OCI-LY7 (cell line): ENCODE measurements at regions not wholly inside any gene's neighbourhood (a gene's known extent, or its start where the extent isn't known, plus 50 kb on each side); places are given as distances from the start of the nearest gene placed in this dataset.

ENCODE experiments used
- BruUV-seq: library from RNA; stranded (reverse); fragments of 400-500 nt; replicated peaks from 2 replicates; lab custom pipeline; 2021; lab: Mats Ljungman, UMichigan
- CTCF ChIA-PET: fragments of 300-600 bp; sonication (Branson Sonifier 250); formaldehyde crosslinking; loops from one replicate; lab custom pipeline; 2022; ENCODE audit warnings: antibody characterized with exemption; ENCODE audit not compliant: unreplicated experiment; lab: Charles Lee
- POLR2A ChIA-PET: fragments of 300-600 bp; sonication (Branson Sonifier 250); formaldehyde crosslinking; loops from one replicate; lab custom pipeline; 2022; ENCODE audit warnings: antibody characterized with exemption; lab: Charles Lee
- DNase-seq: peaks from one replicate; pipeline ENCODE4 v3.0.0-alpha.2; 2015; ENCODE audit warnings: low spot score
- H2AFZ ChIP-seq: fragments of 200-600 bp; sonication (generic), shearing (Covaris generic); 2 replicates; pipeline ENCODE4 v1.6.1; 2014; ENCODE audit warnings: mild to moderate bottlenecking, antibody characterized with exemption, low read length, moderate library complexity
- H3K27ac ChIP-seq: fragments of 200-600 bp; sonication (generic); 2 replicates; pipeline ENCODE4 v1.5.1; 2014; ENCODE audit warnings: mixed run types, low read depth, mild to moderate bottlenecking, moderate library complexity, low read length, inconsistent platforms; ENCODE audit not compliant: poor library complexity, severe bottlenecking
- H3K36me3 ChIP-seq: fragments of 200-600 bp; sonication (generic); 2 replicates; pipeline ENCODE4 v1.6.1; 2014; ENCODE audit warnings: mild to moderate bottlenecking, antibody characterized with exemption, low read length, moderate library complexity, mixed read lengths; ENCODE audit not compliant: insufficient read depth
- H3K4me1 ChIP-seq: fragments of 200-600 bp; sonication (generic); 2 replicates; pipeline ENCODE4 v1.5.1; 2014; ENCODE audit warnings: mild to moderate bottlenecking, low read length; ENCODE audit not compliant: insufficient read depth, poor library complexity, severe bottlenecking
- H3K4me2 ChIP-seq: fragments of 200-600 bp; sonication (generic); 2 replicates; pipeline ENCODE4 v1.6.1; 2014; ENCODE audit warnings: mild to moderate bottlenecking, low read length
- H3K4me3 ChIP-seq: fragments of 200-600 bp; sonication (generic); 2 replicates; pipeline ENCODE4 v1.5.1; 2014; ENCODE audit warnings: mild to moderate bottlenecking, low read depth, low read length; ENCODE audit not compliant: poor library complexity, severe bottlenecking
- H3K79me2 ChIP-seq: fragments of 200-600 bp; sonication (generic); 2 replicates; pipeline ENCODE4 v1.6.1; 2016; ENCODE audit warnings: low read depth, mild to moderate bottlenecking, low read length, moderate library complexity, mixed read lengths; ENCODE audit not compliant: insufficient read depth
- H3K9me2 ChIP-seq: fragments of 200-600 bp; sonication (generic); 2 replicates; pipeline ENCODE4 v1.6.1; 2016; ENCODE audit warnings: mild to moderate bottlenecking, low read length, mixed read lengths; ENCODE audit not compliant: insufficient read depth
- H3K9me3 ChIP-seq: fragments of 200-600 bp; sonication (generic); 2 replicates; pipeline ENCODE4 v1.6.1; 2014; ENCODE audit warnings: mild to moderate bottlenecking, mixed run types, low read length, mixed read lengths
- H4K20me1 ChIP-seq: fragments of 200-600 bp; sonication (generic); 2 replicates; pipeline ENCODE4 v1.6.1; 2014; ENCODE audit warnings: mild to moderate bottlenecking, antibody characterized with exemption, low read length, moderate library complexity, mixed read lengths; ENCODE audit not compliant: insufficient read depth
- EZH2phosphoT487 ChIP-seq: fragments of 200-600 bp; sonication (generic); IDR thresholded peaks from 2 replicates; pipeline ENCODE4 v1.6.1; 2018; ENCODE audit warnings: low read depth, borderline replicate concordance, mild to moderate bottlenecking, mixed run types, antibody characterized with exemption, low read length, moderate library complexity, mixed read lengths
- intact Hi-C: fragments of 100-400 bp; cut with micrococcal nuclease; formaldehyde crosslinking; loops from one replicate; pipeline ENCODE4 v1.10.0; 2022; ENCODE audit not compliant: unreplicated experiment
- TF ChIP-seq, protein P1 (sequence below): fragments of 200-600 bp; sonication (generic); conservative IDR thresholded peaks from 2 replicates; pipeline ENCODE4 v1.5.1; 2014; ENCODE audit warnings: mild to moderate bottlenecking, antibody characterized with exemption, low read length, moderate library complexity, mixed read lengths

DNA sequence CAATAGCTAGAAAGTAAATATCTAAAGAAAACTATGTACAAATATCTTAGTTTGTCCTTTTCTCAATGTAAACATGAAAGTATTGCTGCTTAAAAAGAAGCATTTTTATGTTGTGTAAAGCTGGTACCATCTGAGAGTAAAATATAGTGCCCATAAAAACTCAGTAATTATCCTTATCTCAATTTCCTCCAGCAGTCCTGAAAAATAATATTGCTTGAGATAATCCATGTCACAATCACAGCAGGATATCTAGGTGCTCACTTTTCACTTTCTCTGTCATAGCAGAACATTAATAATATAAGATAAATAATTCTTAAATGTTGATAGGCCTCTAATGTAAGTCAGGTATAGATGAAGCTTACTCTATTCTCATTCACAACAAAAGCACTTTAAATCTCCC lies 285.5 kb downstream of the ZBBX start:
- TF ChIP-seq, protein P1, sequence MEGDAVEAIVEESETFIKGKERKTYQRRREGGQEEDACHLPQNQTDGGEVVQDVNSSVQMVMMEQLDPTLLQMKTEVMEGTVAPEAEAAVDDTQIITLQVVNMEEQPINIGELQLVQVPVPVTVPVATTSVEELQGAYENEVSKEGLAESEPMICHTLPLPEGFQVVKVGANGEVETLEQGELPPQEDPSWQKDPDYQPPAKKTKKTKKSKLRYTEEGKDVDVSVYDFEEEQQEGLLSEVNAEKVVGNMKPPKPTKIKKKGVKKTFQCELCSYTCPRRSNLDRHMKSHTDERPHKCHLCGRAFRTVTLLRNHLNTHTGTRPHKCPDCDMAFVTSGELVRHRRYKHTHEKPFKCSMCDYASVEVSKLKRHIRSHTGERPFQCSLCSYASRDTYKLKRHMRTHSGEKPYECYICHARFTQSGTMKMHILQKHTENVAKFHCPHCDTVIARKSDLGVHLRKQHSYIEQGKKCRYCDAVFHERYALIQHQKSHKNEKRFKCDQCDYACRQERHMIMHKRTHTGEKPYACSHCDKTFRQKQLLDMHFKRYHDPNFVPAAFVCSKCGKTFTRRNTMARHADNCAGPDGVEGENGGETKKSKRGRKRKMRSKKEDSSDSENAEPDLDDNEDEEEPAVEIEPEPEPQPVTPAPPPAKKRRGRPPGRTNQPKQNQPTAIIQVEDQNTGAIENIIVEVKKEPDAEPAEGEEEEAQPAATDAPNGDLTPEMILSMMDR = no peak
- Histone ChIP-seq H3K4me3 (no peak overlapping the region), H3K9me2 (no peaks in the 10 kb centered on the region), H3K27ac (no peak overlapping the region), H4K20me1 (no peaks in the 10 kb centered on the region), H3K79me2 (no peaks in the 10 kb centered on the region), H3K36me3 (no peaks in the 10 kb centered on the region), H3K9me3 (no peaks in the 10 kb centered on the region), H2AFZ (no peak overlapping the region), H3K4me1 (no peaks in the 10 kb centered on the region), H3K4me2 (no peak overlapping the region)
- CTCF ChIA-PET = no interaction called here
- DNase-seq = no peak
- BruUV-seq = no TSS peak
- POLR2A ChIA-PET = interaction anchor here (0.5 kb wide), 1 partner anchor 1798 kb away, joined by 3 read pairs; no protein-coding TSS in a partner anchor
- intact Hi-C loops = no loop called here

DNA sequence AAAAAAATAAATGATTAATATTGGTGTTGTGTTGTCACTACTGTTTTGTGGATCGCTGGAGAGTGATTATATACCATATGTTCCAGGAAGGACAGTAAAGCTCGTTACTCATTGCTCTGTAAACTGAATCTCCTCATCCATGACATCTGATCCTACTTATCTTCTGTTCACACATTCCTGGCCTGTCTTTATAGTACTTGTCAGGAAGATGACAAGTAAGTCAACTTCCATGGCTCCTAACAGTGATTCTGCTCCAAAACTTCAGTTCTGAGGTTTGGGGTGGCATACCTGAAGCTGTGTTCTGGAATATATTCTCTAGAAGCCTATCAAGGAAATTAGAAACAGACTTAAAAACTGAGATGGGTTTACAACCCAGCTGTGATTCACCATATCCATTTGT lies 288.9 kb downstream of the ZBBX start:
- no peak overlapping the region for H2AFZ ChIP-seq
- no peak overlapping the region for H3K4me3 ChIP-seq
- H3K9me3 ChIP-seq = no peaks in the 10 kb centered on the region
- POLR2A ChIA-PET = no interaction called here
- no peaks in the 10 kb centered on the region for H3K36me3 ChIP-seq
- no peak overlapping the region for H3K4me2 ChIP-seq
- no peak for TF ChIP-seq EZH2phosphoT487
- TF ChIP-seq, protein P1 = no peak
- intact Hi-C loops = no loop called here
- BruUV-seq = no TSS peak
- CTCF ChIA-PET = no interaction called here
- DNase-seq = no peak
- H3K4me1 ChIP-seq = no peaks in the 10 kb centered on the region
- no peaks in the 10 kb centered on the region for H3K9me2 ChIP-seq
- no peak overlapping the region for H3K27ac ChIP-seq
- H3K79me2 ChIP-seq = no peaks in the 10 kb centered on the region
- H4K20me1 ChIP-seq = no peaks in the 10 kb centered on the region

DNA sequence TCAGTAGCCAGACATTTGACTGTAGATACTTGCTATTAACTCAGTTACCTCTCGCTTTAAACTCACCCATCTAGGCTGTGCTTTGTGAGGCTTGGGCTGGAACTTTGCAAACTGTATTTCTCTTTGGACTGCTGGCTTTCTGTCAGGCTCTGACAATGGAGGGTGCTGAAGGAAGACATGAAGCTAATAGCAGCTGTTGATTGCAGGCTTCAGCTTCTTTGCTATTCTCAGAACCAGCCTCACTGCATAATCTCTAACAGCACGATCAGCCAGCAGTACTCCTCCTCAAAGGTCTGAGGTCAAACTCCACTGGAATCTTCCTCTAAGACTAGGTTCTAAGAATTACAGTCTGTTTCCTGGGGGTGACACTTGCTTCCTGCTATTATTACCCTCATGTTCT lies 295.6 kb downstream of the ZBBX start:
- no peak for DNase-seq
- Histone ChIP-seq H3K36me3 (no peaks in the 10 kb centered on the region), H3K79me2 (no peaks in the 10 kb centered on the region), H3K9me2 (no peaks in the 10 kb centered on the region), H3K27ac (no peak overlapping the region), H3K4me2 (no peak overlapping the region), H4K20me1 (no peaks in the 10 kb centered on the region), H3K4me1 (no peaks in the 10 kb centered on the region), H3K4me3 (no peak overlapping the region), H3K9me3 (no peaks in the 10 kb centered on the region), H2AFZ (no peak overlapping the region)
- ChIA-PET POLR2A (interaction anchor here (1.0 kb wide), 1 partner anchor 11 kb away, joined by 4 read pairs; no protein-coding TSS in a partner anchor), CTCF (no interaction called here)
- BruUV-seq = no TSS peak
- intact Hi-C loops = no loop called here
- TF ChIP-seq, protein P1 = no peak
- TF ChIP-seq EZH2phosphoT487 = no peak
